ENCODE measurements at regions not wholly inside any gene's neighbourhood (a gene's known extent, or its start where the extent isn't known, plus 50 kb on each side); places are given as distances from the start of the nearest gene placed in this dataset.

DNA sequence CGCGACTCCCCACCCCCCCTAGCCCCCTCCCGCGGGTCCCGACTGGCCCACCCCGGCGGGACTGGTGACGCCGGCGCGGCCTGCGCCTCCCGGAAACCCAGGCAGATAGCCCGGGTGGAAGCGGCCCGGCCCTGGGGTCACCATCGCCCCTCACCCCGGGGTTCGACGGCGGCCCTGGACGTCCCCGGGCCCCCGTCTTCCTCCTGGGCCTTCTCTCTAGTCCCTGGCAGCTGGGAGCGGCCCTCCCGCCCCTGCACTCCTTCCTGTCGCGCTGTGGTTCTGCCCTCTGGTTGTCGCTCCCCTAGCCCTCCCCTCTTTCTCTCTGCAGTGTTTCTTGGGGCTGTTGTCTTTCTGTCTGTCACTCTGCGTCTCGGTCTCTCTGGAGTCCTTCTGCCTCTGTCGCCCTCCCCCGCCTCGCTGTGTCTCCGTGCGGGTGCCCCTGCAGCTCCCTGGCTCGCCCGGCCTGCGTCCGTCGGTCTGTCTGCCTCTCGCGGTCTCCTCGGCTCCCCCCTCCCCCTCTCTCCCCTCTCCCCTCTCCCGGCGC, 90.5 kb upstream of the PAX2 start:
- Histone ChIP-seq H3K36me3 (ENCODE audit: control insufficient read depth in 2 of 2, extremely low read depth in 1 of 2, insufficient read depth in 2 of 2, low read length in 2 of 2) (no peaks in the 10 kb centered on the region), H3K27ac (ENCODE audit: control insufficient read depth, insufficient read depth, low read length) (no peak overlapping the region), H3K4me2 (ENCODE audit: control insufficient read depth, extremely low read depth, insufficient read depth, low read depth, low read length) (peak overlapping the region; percentile 27), H3K4me1 (ENCODE audit: control insufficient read depth, extremely low read depth, insufficient read depth, low read length) (peaks cover 5% of the 10 kb centered on the region), H3K4me3 (ENCODE audit: control insufficient read depth in 2 of 3, extremely low read depth in 1 of 3, insufficient read depth in 2 of 3, low read depth in 1 of 3, low read length in 3 of 3) (peak overlapping the region in 1 of 3 experiments; percentile 34), H4K20me1 (ENCODE audit: control insufficient read depth, extremely low read depth, insufficient read depth, low read length) (no peaks in the 10 kb centered on the region), H3K27me3 (ENCODE audit: control insufficient read depth, extremely low read depth, insufficient read depth, low read length) (peaks cover 76% of the 10 kb centered on the region), H3K9ac (ENCODE audit: control insufficient read depth, extremely low read depth, insufficient read depth, low read length) (no peak overlapping the region), H2AFZ (ENCODE audit: control insufficient read depth, low read length) (no peak overlapping the region), H3K79me2 (ENCODE audit: control insufficient read depth, insufficient read depth, low read length) (no peaks in the 10 kb centered on the region), H3K9me1 (ENCODE audit: control insufficient read depth, extremely low read depth, insufficient read depth, low read length) (no peaks in the 10 kb centered on the region), H3K9me3 (ENCODE audit: control insufficient read depth, low read depth, low read length) (peaks cover 3% of the 10 kb centered on the region)
- no peak for TF ChIP-seq EZH2 (IDR thresholded peaks at IDR 0.05; ENCODE audit: low read length)
- FAIRE-seq (no peak), DNase-seq (ENCODE audit: low read depth, low spot score) (no peak)
- dilution Hi-C loops (cut with MboI; ENCODE audit: extremely low pct_ligation_motif_present, low sequenced_read_pairs) = no loop called here

DNA sequence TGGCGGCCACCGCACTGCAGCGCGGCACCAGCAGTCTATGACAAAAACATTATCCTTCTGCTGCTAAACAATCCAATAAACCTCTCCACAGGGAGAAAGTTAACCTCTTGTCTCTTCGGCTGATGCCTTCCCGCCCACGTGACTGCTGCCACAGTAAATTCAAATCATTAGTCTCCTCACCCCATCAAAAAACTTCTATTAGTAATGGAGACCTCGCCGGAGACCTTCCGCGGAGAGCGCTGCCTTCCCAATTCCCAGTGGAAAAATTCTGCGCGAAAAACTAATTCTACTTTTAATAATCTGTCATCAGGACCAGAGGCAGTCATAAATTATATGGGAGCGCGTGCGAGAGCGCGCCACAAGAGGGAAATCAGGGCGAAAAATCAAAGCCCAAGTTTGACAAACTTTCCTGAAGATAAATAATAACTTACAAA, 90.0 kb upstream of the PAX2 start:
- Histone ChIP-seq H3K4me3 (ENCODE audit: control insufficient read depth in 2 of 3, extremely low read depth in 1 of 3, insufficient read depth in 2 of 3, low read depth in 1 of 3, low read length in 3 of 3) (no peak overlapping the region), H3K27ac (ENCODE audit: control insufficient read depth, insufficient read depth, low read length) (no peak overlapping the region), H3K4me2 (ENCODE audit: control insufficient read depth, extremely low read depth, insufficient read depth, low read depth, low read length) (peak overlapping the region; percentile 5), H3K27me3 (ENCODE audit: control insufficient read depth, extremely low read depth, insufficient read depth, low read length) (peaks cover 81% of the 10 kb centered on the region), H2AFZ (ENCODE audit: control insufficient read depth, low read length) (no peak overlapping the region), H3K79me2 (ENCODE audit: control insufficient read depth, insufficient read depth, low read length) (no peaks in the 10 kb centered on the region), H3K9me3 (ENCODE audit: control insufficient read depth, low read depth, low read length) (peaks cover 3% of the 10 kb centered on the region), H3K36me3 (ENCODE audit: control insufficient read depth in 2 of 2, extremely low read depth in 1 of 2, insufficient read depth in 2 of 2, low read length in 2 of 2) (no peaks in the 10 kb centered on the region), H4K20me1 (ENCODE audit: control insufficient read depth, extremely low read depth, insufficient read depth, low read length) (no peaks in the 10 kb centered on the region), H3K9me1 (ENCODE audit: control insufficient read depth, extremely low read depth, insufficient read depth, low read length) (no peaks in the 10 kb centered on the region), H3K4me1 (ENCODE audit: control insufficient read depth, extremely low read depth, insufficient read depth, low read length) (peaks cover 5% of the 10 kb centered on the region), H3K9ac (ENCODE audit: control insufficient read depth, extremely low read depth, insufficient read depth, low read length) (no peak overlapping the region)
- TF ChIP-seq, protein P1, sequence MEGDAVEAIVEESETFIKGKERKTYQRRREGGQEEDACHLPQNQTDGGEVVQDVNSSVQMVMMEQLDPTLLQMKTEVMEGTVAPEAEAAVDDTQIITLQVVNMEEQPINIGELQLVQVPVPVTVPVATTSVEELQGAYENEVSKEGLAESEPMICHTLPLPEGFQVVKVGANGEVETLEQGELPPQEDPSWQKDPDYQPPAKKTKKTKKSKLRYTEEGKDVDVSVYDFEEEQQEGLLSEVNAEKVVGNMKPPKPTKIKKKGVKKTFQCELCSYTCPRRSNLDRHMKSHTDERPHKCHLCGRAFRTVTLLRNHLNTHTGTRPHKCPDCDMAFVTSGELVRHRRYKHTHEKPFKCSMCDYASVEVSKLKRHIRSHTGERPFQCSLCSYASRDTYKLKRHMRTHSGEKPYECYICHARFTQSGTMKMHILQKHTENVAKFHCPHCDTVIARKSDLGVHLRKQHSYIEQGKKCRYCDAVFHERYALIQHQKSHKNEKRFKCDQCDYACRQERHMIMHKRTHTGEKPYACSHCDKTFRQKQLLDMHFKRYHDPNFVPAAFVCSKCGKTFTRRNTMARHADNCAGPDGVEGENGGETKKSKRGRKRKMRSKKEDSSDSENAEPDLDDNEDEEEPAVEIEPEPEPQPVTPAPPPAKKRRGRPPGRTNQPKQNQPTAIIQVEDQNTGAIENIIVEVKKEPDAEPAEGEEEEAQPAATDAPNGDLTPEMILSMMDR (optimal IDR thresholded peaks at IDR 0.05 in 1 of 3, IDR thresholded peaks at IDR 0.05 in 1 of 3, conservative IDR thresholded peaks at IDR 0.05 in 1 of 3; ENCODE audit: extremely low read depth in 1 of 3, insufficient read depth in 2 of 3, low read length in 3 of 3) = no peak
- TF ChIP-seq EZH2 (IDR thresholded peaks at IDR 0.05; ENCODE audit: low read length) = no peak
- DNase-seq (ENCODE audit: low read depth, low spot score) (no peak), FAIRE-seq (no peak)
- dilution Hi-C loops (cut with MboI; ENCODE audit: extremely low pct_ligation_motif_present, low sequenced_read_pairs) = no loop called here
